SK-N-SH (cell line): ENCODE measurements at regions not wholly inside any gene's neighbourhood (a gene's known extent, or its start where the extent isn't known, plus 50 kb on each side); places are given as distances from the start of the nearest gene placed in this dataset.

Experiments used
- CTCF ChIA-PET: fragments of 300-600, 350-600 bp; formaldehyde crosslinking; extraction: SDS; loops from one replicate; lab custom pipeline; 2021; lab: Yijun Ruan, JAX
- POLR2A ChIA-PET: fragments of 350-600 bp; sonication (Branson Sonifier 250); formaldehyde crosslinking; extraction: SDS; loops from one replicate; lab custom pipeline; 2020; ENCODE audit warnings: antibody characterized with exemption, inconsistent platforms; lab: Yijun Ruan, JAX
- DNase-seq: peaks from one replicate; pipeline ENCODE4 v3.0.0; 2012
- H2AFZ ChIP-seq: fragments of 200-600 bp; sonication (generic); 2 replicates; pipeline ENCODE4 v1.8.1; 2016; ENCODE audit warnings: antibody characterized with exemption, mild to moderate bottlenecking, low read depth
- H3F3A ChIP-seq: fragments of 200-600 bp; sonication (generic); replicated peaks from 2 replicates; pipeline ENCODE3; 2016; ENCODE audit warnings: antibody characterized with exemption, mild to moderate bottlenecking; ENCODE audit not compliant: insufficient read depth
- H3K27ac ChIP-seq, 2 experiments: fragments of 200-500 bp in 1 of 2; fragments of 200-600 bp in 1 of 2; sonication (Bioruptor generic) in 1 of 2; sonication (generic), shearing (Covaris generic) in 1 of 2; 2 replicates each; pipeline versions ENCODE4 v1.5.1 to v1.6.1; 2014 to 2016; ENCODE audit warnings: low read depth in 2 of 2, inconsistent platforms in 1 of 2, low read length in 1 of 2, mild to moderate bottlenecking in 1 of 2, mixed read lengths in 1 of 2
- H3K27me3 ChIP-seq: fragments of 200-600 bp; sonication (generic), shearing (Covaris generic); 2 replicates; pipeline ENCODE4 v1.6.1; 2016; ENCODE audit warnings: mixed run types; ENCODE audit not compliant: insufficient read depth
- H3K36me3 ChIP-seq, 2 experiments: fragments of 200-500 bp in 1 of 2; fragments of 200-600 bp in 1 of 2; sonication (Bioruptor generic) in 1 of 2; sonication (generic) in 1 of 2; replicated peaks in 1 of 2; 2 replicates each; pipeline versions ENCODE3 to v1.5.1; 2014 to 2016; ENCODE audit warnings: low read length in 1 of 2, mild to moderate bottlenecking in 1 of 2; ENCODE audit not compliant: insufficient read depth in 2 of 2, control insufficient read depth in 1 of 2
- H3K4me1 ChIP-seq, 2 experiments: fragments of 200-500 bp in 1 of 2; fragments of 200-600 bp in 1 of 2; sonication (Bioruptor generic) in 1 of 2; sonication (generic), shearing (Covaris generic) in 1 of 2; 2 replicates each; pipeline versions ENCODE4 v1.5.1 to v1.6.1; 2014 to 2016; ENCODE audit warnings: low read depth in 1 of 2, low read length in 1 of 2, mixed run types in 1 of 2; ENCODE audit not compliant: insufficient read depth in 2 of 2, control insufficient read depth in 1 of 2
- H3K4me2 ChIP-seq: fragments of 200-600 bp; sonication (generic), shearing (Covaris generic); 2 replicates; pipeline ENCODE4 v1.6.1; 2017; ENCODE audit warnings: mixed run types
- H3K4me3 ChIP-seq, 2 experiments: fragments of 200-500 bp in 1 of 2; fragments of 200-600 bp in 1 of 2; sonication (Bioruptor generic) in 1 of 2; sonication (generic), shearing (Covaris generic) in 1 of 2; 2 replicates each; pipeline versions ENCODE4 v1.5.1 to v1.8.1; 2014 to 2016; ENCODE audit warnings: low read depth in 2 of 2, inconsistent platforms in 1 of 2, low read length in 1 of 2, mild to moderate bottlenecking in 1 of 2, mixed read lengths in 1 of 2, moderate library complexity in 1 of 2
- H3K79me2 ChIP-seq: fragments of 200-600 bp; sonication (generic); 2 replicates; pipeline ENCODE4 v1.8.1; 2017; ENCODE audit warnings: mild to moderate bottlenecking; ENCODE audit not compliant: insufficient read depth
- H3K9ac ChIP-seq: fragments of 200-600 bp; sonication (generic); 2 replicates; pipeline ENCODE4 v1.6.1; 2017; ENCODE audit warnings: mixed run types
- H3K9me2 ChIP-seq: fragments of 200-600 bp; sonication (generic); 2 replicates; pipeline ENCODE4 v1.6.1; 2017; ENCODE audit warnings: mixed run types
- H3K9me3 ChIP-seq: fragments of 200-600 bp; sonication (generic); 2 replicates; pipeline ENCODE4 v1.6.1; 2017; ENCODE audit warnings: mixed run types, mild to moderate bottlenecking, moderate library complexity
- H4K20me1 ChIP-seq: fragments of 200-600 bp; sonication (generic); 2 replicates; pipeline ENCODE4 v1.6.1; 2017; ENCODE audit warnings: mild to moderate bottlenecking, mixed run types; ENCODE audit not compliant: insufficient read depth
- CHD2 ChIP-seq: fragments of 150-350 bp; IDR thresholded peaks from 2 replicates; pipeline ENCODE4 v1.6.1; 2018; ENCODE audit warnings: low read length; ENCODE audit not compliant: partially characterized antibody
- ELF1 ChIP-seq: IDR thresholded peaks from 2 replicates; pipeline ENCODE4 v1.4.0; 2012
- FOXM1 ChIP-seq: IDR thresholded peaks from 2 replicates; pipeline ENCODE4 v1.4.0; 2012; ENCODE audit warnings: low read depth, mild to moderate bottlenecking
- GATA2 ChIP-seq: sonication (generic); formaldehyde crosslinking; IDR thresholded peaks from 2 replicates; pipeline ENCODE4 v1.5.0; 2020; ENCODE audit warnings: mild to moderate bottlenecking, missing genetic modification reagents
- NFIC ChIP-seq: IDR thresholded peaks from 2 replicates; pipeline ENCODE4 v1.4.0; 2012; ENCODE audit warnings: borderline replicate concordance
- NRF1 ChIP-seq: IDR thresholded peaks from 2 replicates; pipeline ENCODE4 v1.6.1; 2012; ENCODE audit warnings: low read depth, mild to moderate bottlenecking, low read length
- POLR2AphosphoS5 ChIP-seq: IDR thresholded peaks from 2 replicates; pipeline ENCODE4 v1.6.1; 2012; ENCODE audit warnings: low read depth, low read length
- RAD21 ChIP-seq: IDR thresholded peaks from 2 replicates; pipeline ENCODE4 v1.6.1; 2012; ENCODE audit warnings: mild to moderate bottlenecking, low read length
- RCOR1 ChIP-seq: fragments of 150-350 bp; IDR thresholded peaks from 2 replicates; pipeline ENCODE4 v1.6.1; 2017; ENCODE audit warnings: antibody characterized with exemption, low read length
- SIN3A ChIP-seq: IDR thresholded peaks from 2 replicates; pipeline ENCODE4 v1.6.1; 2012; ENCODE audit warnings: low read depth, mild to moderate bottlenecking, low read length, moderate library complexity, borderline replicate concordance
- SMC3 ChIP-seq: IDR thresholded peaks from 2 replicates; pipeline ENCODE4 v1.6.1; 2012; ENCODE audit warnings: low read depth, low read length, improper control_type of control experiment
- TCF12 ChIP-seq: IDR thresholded peaks from 2 replicates; pipeline ENCODE4 v1.4.0; 2012
- YY1 ChIP-seq: IDR thresholded peaks from 2 replicates; pipeline ENCODE4 v1.4.0; 2012; ENCODE audit warnings: low read depth, mild to moderate bottlenecking
- TF ChIP-seq, protein P1 (sequence below): IDR thresholded peaks from 2 replicates; pipeline ENCODE4 v1.6.1; 2012; ENCODE audit warnings: mild to moderate bottlenecking, low read depth, low read length, moderate library complexity
- TF ChIP-seq, protein P2 (sequence below): IDR thresholded peaks from 2 replicates; pipeline ENCODE4 v1.4.0; 2012; ENCODE audit warnings: low read depth, borderline replicate concordance
- TF ChIP-seq, protein P3 (sequence below): IDR thresholded peaks from 2 replicates; pipeline ENCODE4; 2012
- TF ChIP-seq, protein P4 (sequence below): fragments of 150-350 bp; IDR thresholded peaks from 2 replicates; pipeline ENCODE4 v1.6.1; 2016; ENCODE audit warnings: mild to moderate bottlenecking, low read depth, low read length

GRCh38 chr2:157952558-157952957 lies 76.4 kb upstream of the ACVR1 start (continued):
- no peak for TF ChIP-seq SIN3A
- no peak for TF ChIP-seq NFIC
- TF ChIP-seq, all 33 proteins: peak for 0

DNA sequence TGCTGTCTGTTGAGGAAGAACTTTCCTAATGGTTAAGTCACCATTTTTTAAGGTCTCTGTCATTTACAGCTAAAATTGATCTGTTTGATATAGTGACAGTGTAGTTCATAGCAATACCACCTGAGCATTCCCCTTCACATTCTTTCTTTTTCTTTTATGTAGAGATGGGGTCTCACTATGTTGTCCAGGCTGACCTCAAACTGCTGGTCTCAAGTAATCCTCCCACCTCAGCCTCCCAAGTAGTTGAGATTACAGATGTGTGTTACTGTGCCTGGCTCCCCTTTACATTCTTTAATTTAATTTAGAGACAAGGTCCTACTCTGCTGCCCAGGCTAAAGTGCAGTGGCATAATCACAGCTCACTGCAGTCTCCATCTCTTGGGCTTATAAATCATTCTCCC lies 72.7 kb upstream of the ACVR1 start:
- Histone ChIP-seq H3K4me3 (no peak overlapping the region), H3K9me3 (no peaks in the 10 kb centered on the region), H2AFZ (no peak overlapping the region), H3F3A (no peaks in the 10 kb centered on the region)
- TF ChIP-seq, protein P1, sequence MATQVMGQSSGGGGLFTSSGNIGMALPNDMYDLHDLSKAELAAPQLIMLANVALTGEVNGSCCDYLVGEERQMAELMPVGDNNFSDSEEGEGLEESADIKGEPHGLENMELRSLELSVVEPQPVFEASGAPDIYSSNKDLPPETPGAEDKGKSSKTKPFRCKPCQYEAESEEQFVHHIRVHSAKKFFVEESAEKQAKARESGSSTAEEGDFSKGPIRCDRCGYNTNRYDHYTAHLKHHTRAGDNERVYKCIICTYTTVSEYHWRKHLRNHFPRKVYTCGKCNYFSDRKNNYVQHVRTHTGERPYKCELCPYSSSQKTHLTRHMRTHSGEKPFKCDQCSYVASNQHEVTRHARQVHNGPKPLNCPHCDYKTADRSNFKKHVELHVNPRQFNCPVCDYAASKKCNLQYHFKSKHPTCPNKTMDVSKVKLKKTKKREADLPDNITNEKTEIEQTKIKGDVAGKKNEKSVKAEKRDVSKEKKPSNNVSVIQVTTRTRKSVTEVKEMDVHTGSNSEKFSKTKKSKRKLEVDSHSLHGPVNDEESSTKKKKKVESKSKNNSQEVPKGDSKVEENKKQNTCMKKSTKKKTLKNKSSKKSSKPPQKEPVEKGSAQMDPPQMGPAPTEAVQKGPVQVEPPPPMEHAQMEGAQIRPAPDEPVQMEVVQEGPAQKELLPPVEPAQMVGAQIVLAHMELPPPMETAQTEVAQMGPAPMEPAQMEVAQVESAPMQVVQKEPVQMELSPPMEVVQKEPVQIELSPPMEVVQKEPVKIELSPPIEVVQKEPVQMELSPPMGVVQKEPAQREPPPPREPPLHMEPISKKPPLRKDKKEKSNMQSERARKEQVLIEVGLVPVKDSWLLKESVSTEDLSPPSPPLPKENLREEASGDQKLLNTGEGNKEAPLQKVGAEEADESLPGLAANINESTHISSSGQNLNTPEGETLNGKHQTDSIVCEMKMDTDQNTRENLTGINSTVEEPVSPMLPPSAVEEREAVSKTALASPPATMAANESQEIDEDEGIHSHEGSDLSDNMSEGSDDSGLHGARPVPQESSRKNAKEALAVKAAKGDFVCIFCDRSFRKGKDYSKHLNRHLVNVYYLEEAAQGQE, result no peak
- TF ChIP-seq, protein P2, sequence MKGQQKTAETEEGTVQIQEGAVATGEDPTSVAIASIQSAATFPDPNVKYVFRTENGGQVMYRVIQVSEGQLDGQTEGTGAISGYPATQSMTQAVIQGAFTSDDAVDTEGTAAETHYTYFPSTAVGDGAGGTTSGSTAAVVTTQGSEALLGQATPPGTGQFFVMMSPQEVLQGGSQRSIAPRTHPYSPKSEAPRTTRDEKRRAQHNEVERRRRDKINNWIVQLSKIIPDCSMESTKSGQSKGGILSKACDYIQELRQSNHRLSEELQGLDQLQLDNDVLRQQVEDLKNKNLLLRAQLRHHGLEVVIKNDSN, result no peak
- TF ChIP-seq FOXM1, result no peak
- TF ChIP-seq POLR2AphosphoS5, result no peak
- TF ChIP-seq RCOR1, result no peak
- no peak for TF ChIP-seq TCF12
- no peak for TF ChIP-seq YY1
- TF ChIP-seq GATA2 (CRISPR knock-in tag), result no peak
- TF ChIP-seq RAD21, result no peak
- TF ChIP-seq SMC3, result no peak
- no peak for TF ChIP-seq NRF1
- TF ChIP-seq, protein P3, sequence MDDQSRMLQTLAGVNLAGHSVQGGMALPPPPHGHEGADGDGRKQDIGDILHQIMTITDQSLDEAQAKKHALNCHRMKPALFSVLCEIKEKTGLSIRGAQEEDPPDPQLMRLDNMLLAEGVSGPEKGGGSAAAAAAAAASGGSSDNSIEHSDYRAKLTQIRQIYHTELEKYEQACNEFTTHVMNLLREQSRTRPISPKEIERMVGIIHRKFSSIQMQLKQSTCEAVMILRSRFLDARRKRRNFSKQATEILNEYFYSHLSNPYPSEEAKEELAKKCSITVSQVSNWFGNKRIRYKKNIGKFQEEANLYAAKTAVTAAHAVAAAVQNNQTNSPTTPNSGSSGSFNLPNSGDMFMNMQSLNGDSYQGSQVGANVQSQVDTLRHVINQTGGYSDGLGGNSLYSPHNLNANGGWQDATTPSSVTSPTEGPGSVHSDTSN, result no peak
- no peak for TF ChIP-seq NFIC
- TF ChIP-seq, protein P4, sequence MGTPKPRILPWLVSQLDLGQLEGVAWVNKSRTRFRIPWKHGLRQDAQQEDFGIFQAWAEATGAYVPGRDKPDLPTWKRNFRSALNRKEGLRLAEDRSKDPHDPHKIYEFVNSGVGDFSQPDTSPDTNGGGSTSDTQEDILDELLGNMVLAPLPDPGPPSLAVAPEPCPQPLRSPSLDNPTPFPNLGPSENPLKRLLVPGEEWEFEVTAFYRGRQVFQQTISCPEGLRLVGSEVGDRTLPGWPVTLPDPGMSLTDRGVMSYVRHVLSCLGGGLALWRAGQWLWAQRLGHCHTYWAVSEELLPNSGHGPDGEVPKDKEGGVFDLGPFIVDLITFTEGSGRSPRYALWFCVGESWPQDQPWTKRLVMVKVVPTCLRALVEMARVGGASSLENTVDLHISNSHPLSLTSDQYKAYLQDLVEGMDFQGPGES, result no peak
- no peak for TF ChIP-seq CHD2
- no peak for TF ChIP-seq ELF1
- TF ChIP-seq SIN3A, result no peak
- TF ChIP-seq, all 33 proteins: peak for 0
- CTCF ChIA-PET, result no interaction called here
- Histone ChIP-seq H3K9ac (no peak overlapping the region), H3K27me3 (no peaks in the 10 kb centered on the region), H3K4me2 (no peak overlapping the region), H3K9me2 (no peaks in the 10 kb centered on the region), H3K36me3 (no peaks in the 10 kb centered on the region), H3K27ac (no peak overlapping the region), H3K79me2 (no peaks in the 10 kb centered on the region), H3K4me1 (no peaks in the 10 kb centered on the region), H4K20me1 (no peaks in the 10 kb centered on the region)
- DNase-seq, result no peak
- POLR2A ChIA-PET, result no interaction called here
